Activated naive CD8-positive, alpha-beta T cell treated with anti-CD3 and anti-CD28 coated beads, Interleukin-2, amount 50 U/mL, for 24 hours (primary cell): ENCODE measurements at regions not wholly inside any gene's neighbourhood (a gene's known extent, or its start where the extent isn't known, plus 50 kb on each side); places are given as distances from the start of the nearest gene placed in this dataset.
"Not testable (repeated sequence)": the region's sequence is repeated elsewhere in the genome, so short reads cannot be mapped to it uniquely, and the experiment has no call there.

ENCODE experiments used
- ATAC-seq: fragments of 150-1000 bp; cut with Tn5 transposase; one replicate; pipeline ENCODE4 v1.10.0; 2021
- DNase-seq: peaks from one replicate; pipeline ENCODE4 v3.0.0; 2021
- H3K27ac Mint-ChIP-seq: one replicate; pipeline ENCODE4 v1.8.0; 2021; ENCODE audit warnings: mild to moderate bottlenecking, mixed read lengths
- H3K27me3 Mint-ChIP-seq: one replicate; pipeline ENCODE4 v1.8.0; 2021; ENCODE audit warnings: mixed read lengths
- H3K36me3 Mint-ChIP-seq: one replicate; pipeline ENCODE4 v1.8.0; 2021; ENCODE audit warnings: low read depth, mixed read lengths
- H3K4me1 Mint-ChIP-seq: one replicate; pipeline ENCODE4 v1.8.0; 2021; ENCODE audit warnings: mixed read lengths
- H3K4me3 Mint-ChIP-seq: one replicate; pipeline ENCODE4 v1.8.0; 2021; ENCODE audit warnings: mild to moderate bottlenecking, moderate library complexity, mixed read lengths
- H3K9me3 Mint-ChIP-seq: one replicate; pipeline ENCODE4 v1.8.0; 2021; ENCODE audit warnings: mixed read lengths

DNA sequence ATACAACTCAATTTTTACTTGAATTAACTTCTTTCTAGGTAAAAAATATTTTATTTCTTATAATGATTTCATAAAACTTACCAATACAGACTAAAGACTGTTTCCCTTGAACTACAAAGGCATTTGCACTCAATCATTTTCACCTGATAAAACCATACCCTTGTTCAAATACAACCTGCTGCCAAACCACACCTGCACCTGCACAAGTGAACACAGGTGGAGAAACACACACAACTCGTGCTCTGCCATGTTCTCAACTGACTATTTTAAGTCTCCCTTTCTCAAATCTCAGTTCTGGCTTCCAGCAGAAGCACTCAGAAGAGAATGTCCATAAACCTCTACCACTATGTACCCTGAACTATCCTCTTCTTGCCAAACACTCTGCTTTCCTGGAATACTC lies 1892.1 kb downstream of the MAT2B start:
- DNase-seq = no peak
- no peak overlapping the region for H3K4me3 Mint-ChIP-seq
- no peaks in the 10 kb centered on the region for H3K4me1 Mint-ChIP-seq
- no peak overlapping the region for H3K27ac Mint-ChIP-seq
- ATAC-seq = no peak
- no peaks in the 10 kb centered on the region for H3K36me3 Mint-ChIP-seq
- no peaks in the 10 kb centered on the region for H3K27me3 Mint-ChIP-seq
- peaks cover 3% of the 10 kb centered on the region for H3K9me3 Mint-ChIP-seq

DNA sequence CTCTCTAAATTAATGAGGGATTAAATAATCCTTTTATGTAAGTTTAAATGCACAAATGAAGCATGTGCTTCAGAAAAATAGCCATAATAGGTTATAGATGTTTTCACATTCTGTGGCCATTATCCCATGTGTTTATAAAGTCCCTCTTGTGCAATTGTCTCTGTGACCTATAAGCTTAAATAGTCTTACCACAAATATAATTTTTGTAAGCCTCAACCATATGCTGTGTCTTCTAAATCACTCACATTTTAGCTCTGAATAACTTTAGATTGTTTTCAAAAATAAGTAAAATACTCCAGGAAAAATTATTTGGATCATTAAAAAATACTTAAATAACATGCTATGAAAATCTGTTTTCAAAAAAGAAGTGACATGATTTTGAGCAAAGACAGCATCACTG lies 1894.7 kb downstream of the MAT2B start:
- no peak overlapping the region for H3K4me3 Mint-ChIP-seq
- ATAC-seq (no peak), DNase-seq (no peak)
- no peaks in the 10 kb centered on the region for H3K4me1 Mint-ChIP-seq
- no peaks in the 10 kb centered on the region for H3K36me3 Mint-ChIP-seq
- H3K27me3 Mint-ChIP-seq = no peaks in the 10 kb centered on the region
- peaks cover 3% of the 10 kb centered on the region for H3K9me3 Mint-ChIP-seq
- H3K27ac Mint-ChIP-seq = no peak overlapping the region

DNA sequence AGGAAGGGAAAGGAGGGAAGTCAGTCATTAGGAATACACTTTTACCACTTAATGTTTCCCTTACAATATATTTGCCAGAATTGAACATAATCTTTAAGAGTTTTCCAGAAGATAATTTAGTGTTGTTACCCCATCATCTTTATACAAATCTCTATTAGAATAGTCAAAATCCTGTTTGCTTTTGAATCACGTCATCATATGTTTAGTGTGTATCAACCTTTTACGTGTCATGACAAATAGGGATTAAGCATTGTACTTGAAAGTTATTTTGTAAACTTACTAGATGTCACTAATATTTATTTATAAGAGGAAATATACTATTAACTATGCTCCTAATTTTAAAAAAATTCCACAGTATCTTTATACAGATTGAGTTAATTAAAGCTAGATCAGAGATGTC lies 1899.5 kb downstream of the MAT2B start:
- Mint-ChIP-seq H3K36me3 (no peaks in the 10 kb centered on the region), H3K27ac (no peak overlapping the region), H3K4me1 (no peaks in the 10 kb centered on the region), H3K27me3 (no peaks in the 10 kb centered on the region), H3K9me3 (peaks cover 8% of the 10 kb centered on the region), H3K4me3 (no peak overlapping the region)
- ATAC-seq (no peak), DNase-seq (no peak)

DNA sequence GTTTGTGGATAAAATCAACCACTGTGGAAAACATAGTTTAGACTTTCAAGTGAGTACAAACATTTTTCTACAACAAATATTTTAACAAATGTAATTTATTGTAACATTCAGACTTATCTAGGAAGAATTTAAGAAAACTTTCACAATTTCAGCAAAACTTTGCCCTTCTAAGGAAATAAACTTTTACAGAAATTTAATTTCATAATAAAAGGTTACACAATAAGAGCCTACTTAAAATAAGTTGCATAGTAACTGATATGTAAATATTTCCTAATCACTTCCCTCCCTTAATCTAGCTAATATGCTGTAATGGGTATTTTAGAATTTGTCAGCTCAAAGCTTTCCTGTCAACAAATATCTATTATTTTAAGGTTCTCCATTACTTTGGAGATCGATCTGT lies 1899.9 kb downstream of the MAT2B start:
- Mint-ChIP-seq H3K4me1 (no peaks in the 10 kb centered on the region), H3K36me3 (no peaks in the 10 kb centered on the region), H3K9me3 (peaks cover 8% of the 10 kb centered on the region), H3K4me3 (no peak overlapping the region), H3K27ac (no peak overlapping the region), H3K27me3 (no peaks in the 10 kb centered on the region)
- no peak for DNase-seq
- ATAC-seq = no peak

DNA sequence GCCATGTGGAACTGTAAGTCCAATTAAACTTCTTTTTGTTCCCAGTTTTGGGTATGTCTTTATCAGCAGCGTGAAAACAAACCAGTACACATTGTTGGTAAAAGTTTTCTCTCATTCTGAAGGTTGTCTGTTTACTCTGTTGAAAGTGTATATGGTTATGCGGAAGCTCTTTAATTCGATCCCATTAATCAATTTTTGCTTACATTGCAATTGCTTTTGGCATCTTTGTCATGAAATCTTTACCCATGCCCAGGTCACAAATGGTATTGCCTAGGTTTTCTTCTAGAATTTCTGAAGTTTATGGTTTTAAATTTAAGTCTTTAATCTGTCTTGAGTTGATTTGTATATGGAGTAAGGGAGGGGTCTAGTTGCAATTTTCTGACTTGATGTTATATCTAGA lies 1901.9 kb downstream of the MAT2B start:
- Mint-ChIP-seq H3K36me3 (no peaks in the 10 kb centered on the region), H3K27me3 (no peaks in the 10 kb centered on the region), H3K9me3 (peaks cover 13% of the 10 kb centered on the region), H3K4me1 (no peaks in the 10 kb centered on the region), H3K27ac (no peak overlapping the region), H3K4me3 (no peak overlapping the region)
- DNase-seq (no peak), ATAC-seq (no peak)

DNA sequence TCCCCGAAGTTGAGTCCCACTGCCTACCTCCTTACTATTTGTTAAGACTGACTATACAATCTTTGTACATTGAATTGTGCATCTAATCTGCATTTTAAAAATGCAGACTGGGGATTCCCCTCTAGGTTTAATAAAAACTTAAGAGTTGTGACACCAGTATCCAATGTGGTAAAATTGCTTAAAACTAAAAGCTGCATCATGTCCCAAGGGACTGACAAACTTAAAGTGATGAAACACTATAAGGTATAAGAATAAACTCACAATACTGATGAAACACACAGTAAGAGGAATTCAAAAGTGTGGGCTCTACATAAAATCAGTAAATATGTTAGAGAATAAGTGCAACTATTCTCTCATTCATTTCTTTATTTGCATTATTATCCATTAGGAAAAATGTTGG lies 1905.1 kb downstream of the MAT2B start:
- no peak overlapping the region for H3K27ac Mint-ChIP-seq
- DNase-seq = no peak
- H3K4me1 Mint-ChIP-seq = no peaks in the 10 kb centered on the region
- ATAC-seq = no peak
- H3K9me3 Mint-ChIP-seq = peaks cover 17% of the 10 kb centered on the region
- no peaks in the 10 kb centered on the region for H3K36me3 Mint-ChIP-seq
- H3K4me3 Mint-ChIP-seq = no peak overlapping the region
- no peaks in the 10 kb centered on the region for H3K27me3 Mint-ChIP-seq

DNA sequence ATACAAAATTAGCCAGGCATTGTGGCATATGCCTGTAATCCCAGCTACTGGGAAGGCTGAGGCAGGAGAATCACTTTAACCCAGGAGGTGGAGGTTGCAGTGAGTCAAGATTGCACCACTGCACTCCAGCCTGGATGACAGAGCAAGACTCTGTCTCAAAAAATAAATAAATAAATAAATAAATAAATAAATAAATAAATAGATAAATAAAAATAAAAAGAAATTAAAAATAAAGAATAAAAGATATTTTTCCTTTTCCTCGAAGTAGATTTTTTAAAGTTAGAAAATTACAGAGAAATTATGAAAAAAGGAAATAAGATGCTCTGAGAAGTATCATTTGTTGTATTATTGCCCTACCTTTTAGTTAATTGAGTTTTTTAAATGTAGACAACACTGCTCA lies 1906.1 kb downstream of the MAT2B start:
- H3K4me1 Mint-ChIP-seq, H3K4me3 Mint-ChIP-seq, DNase-seq, ATAC-seq, H3K36me3 Mint-ChIP-seq, H3K27me3 Mint-ChIP-seq, H3K27ac Mint-ChIP-seq: not testable (repeated sequence)
- peaks cover 12% of the 10 kb centered on the region for H3K9me3 Mint-ChIP-seq

DNA sequence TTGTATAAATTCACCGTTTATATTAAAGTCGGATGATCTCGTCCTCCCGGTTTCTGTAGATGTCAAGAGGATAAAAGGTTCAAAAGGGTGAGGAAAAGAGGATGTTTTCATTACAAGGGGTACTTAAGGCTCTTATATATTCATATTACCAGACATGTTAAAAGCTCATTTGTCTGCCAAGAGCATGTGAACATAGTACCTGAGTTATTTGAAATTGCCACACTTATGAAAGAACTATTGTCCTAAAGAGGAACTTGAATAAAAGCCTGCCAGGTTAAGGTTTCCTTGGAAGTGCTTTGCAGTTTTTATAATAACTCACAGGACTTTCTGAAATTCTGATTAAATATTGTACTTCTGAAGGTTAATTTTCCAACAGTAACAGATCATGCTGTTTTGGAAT lies 1915.1 kb downstream of the MAT2B start:
- Mint-ChIP-seq H3K4me1 (no peaks in the 10 kb centered on the region), H3K27me3 (no peaks in the 10 kb centered on the region), H3K9me3 (peaks cover 7% of the 10 kb centered on the region), H3K27ac (no peak overlapping the region), H3K36me3 (no peaks in the 10 kb centered on the region), H3K4me3 (no peak overlapping the region)
- ATAC-seq = no peak
- no peak for DNase-seq

DNA sequence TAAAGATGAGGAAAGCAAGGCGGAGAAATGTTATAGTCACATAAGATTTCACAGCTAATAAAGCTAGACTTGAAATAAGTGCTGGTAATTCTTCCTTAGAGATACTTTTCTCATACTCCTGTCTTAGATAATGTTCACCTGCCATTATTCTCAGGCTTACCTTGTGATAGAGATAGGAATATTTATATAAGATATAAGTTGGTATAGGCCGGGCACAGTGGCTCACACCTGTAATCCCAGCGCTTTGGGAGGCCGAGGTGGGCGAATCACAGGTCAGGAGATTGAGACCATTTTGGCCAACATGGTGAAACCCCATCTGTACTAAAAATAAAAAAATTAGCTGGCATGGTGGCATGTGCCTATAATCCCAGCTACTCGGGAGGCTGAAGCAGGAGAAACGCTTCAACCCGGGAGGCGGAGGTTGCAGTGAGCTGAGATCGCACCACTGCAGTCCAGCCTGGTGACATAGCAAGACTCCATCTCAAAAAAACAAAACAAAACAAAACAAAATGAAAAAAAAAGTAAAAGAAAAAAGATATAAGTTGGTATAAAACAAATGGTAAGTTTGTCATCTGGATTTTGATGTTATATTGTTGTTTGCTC lies 1918.4 kb downstream of the MAT2B start:
- no peaks in the 10 kb centered on the region for H3K36me3 Mint-ChIP-seq
- H3K4me3 Mint-ChIP-seq = no peak overlapping the region
- H3K9me3 Mint-ChIP-seq = peaks cover 5% of the 10 kb centered on the region
- no peak overlapping the region for H3K27ac Mint-ChIP-seq
- H3K27me3 Mint-ChIP-seq = no peaks in the 10 kb centered on the region
- DNase-seq = no peak
- no peak for ATAC-seq
- no peaks in the 10 kb centered on the region for H3K4me1 Mint-ChIP-seq

DNA sequence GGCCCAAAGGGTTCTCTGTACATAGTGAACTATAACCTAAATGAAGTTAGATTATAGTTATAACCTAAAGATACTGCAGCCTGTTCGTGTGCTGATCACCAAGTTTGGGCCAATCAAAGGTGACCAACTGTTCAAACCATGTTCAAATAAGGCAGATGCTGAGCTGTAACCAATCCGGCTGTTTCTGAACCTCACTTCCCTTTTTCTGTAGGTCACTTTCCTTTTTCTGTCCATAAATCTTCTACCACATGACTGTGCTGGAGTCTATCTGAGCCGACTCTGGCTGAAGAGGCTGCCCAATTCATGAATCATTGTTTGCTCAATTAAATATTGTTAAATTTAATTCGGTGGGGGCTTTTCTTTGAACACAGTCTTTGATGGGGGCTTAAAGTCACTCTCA lies 1920.2 kb downstream of the MAT2B start:
- no peak overlapping the region for H3K27ac Mint-ChIP-seq
- no peak overlapping the region for H3K4me3 Mint-ChIP-seq
- no peaks in the 10 kb centered on the region for H3K27me3 Mint-ChIP-seq
- H3K36me3 Mint-ChIP-seq = no peaks in the 10 kb centered on the region
- no peak for ATAC-seq
- no peak for DNase-seq
- H3K9me3 Mint-ChIP-seq = peaks cover 5% of the 10 kb centered on the region
- H3K4me1 Mint-ChIP-seq = no peaks in the 10 kb centered on the region

DNA sequence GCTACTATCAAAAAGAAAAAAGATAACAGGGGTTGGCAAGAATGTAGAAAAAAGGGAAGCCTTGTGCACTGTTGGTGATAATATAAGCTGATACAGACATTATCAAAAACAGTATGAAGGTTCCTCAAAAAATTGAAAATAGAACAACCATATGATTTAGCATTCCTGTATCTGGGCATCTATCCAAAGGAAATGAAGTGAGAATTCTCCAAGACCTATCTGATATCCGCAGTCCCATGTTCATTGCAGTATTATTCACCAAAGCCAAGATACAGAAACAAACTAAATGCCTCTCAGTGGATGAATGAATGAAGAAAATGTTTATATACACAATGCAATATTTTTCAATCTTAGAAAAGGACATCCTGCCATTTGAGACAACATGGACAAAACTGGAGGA lies 1943.3 kb downstream of the MAT2B start:
- ATAC-seq (no peak), DNase-seq (no peak)
- no peak overlapping the region for H3K4me3 Mint-ChIP-seq
- H3K36me3 Mint-ChIP-seq = no peaks in the 10 kb centered on the region
- no peaks in the 10 kb centered on the region for H3K4me1 Mint-ChIP-seq
- H3K27me3 Mint-ChIP-seq = no peaks in the 10 kb centered on the region
- no peak overlapping the region for H3K27ac Mint-ChIP-seq
- peaks cover 17% of the 10 kb centered on the region for H3K9me3 Mint-ChIP-seq

DNA sequence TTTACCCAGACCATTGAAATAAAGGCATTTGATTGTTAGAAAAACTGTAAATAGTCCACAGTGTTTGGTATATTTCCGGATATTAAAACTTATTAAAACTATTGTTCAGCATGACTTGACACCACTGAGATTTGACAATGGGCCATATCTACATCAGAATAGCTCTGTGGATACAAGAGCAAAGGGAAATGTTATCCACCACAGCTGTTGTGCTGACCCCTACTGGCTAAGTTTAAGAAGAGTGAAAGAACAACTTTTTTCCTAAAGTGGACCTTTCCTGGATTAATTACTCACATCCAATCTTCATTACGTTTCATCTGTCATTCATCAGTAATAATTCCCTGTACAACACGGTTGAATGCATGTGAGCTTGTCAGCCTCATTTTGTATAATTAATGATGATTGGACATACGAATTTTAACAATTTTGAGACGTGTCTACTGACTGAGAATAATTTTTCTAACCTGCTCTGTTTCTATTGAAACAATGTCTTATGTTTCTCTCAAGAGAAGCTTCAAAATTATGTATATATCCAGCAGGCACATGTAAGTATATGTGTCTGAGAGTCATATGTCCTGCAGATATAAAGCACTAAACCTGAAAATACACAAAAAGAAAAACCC lies 1952.6 kb downstream of the MAT2B start:
- Mint-ChIP-seq H3K4me1 (no peaks in the 10 kb centered on the region), H3K27me3 (no peaks in the 10 kb centered on the region), H3K36me3 (no peaks in the 10 kb centered on the region), H3K27ac (no peak overlapping the region), H3K9me3 (no peaks in the 10 kb centered on the region), H3K4me3 (no peak overlapping the region)
- DNase-seq = no peak
- no peak for ATAC-seq

DNA sequence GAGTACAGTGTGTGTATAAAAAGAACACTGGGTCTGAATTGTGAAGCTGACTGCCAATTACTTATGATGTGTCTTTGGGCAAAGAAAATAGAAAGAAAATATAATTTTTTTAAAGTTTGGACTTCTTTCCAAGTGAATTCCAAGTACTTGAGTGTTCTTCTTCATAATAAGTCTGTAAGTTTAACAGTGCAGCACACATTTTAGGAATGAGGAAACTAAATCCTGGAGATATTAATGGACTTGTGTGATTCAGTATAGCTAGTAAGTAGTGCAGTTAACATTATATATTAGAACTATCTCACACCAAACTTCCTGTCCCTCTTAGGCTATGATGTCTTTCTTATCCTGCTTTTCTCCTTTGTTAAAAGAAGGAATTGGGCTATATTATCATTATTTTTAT lies 1953.8 kb downstream of the MAT2B start:
- DNase-seq (no peak), ATAC-seq (no peak)
- H3K27ac Mint-ChIP-seq = no peak overlapping the region
- H3K9me3 Mint-ChIP-seq = no peaks in the 10 kb centered on the region
- no peaks in the 10 kb centered on the region for H3K36me3 Mint-ChIP-seq
- no peaks in the 10 kb centered on the region for H3K27me3 Mint-ChIP-seq
- H3K4me1 Mint-ChIP-seq = no peaks in the 10 kb centered on the region
- H3K4me3 Mint-ChIP-seq = no peak overlapping the region

DNA sequence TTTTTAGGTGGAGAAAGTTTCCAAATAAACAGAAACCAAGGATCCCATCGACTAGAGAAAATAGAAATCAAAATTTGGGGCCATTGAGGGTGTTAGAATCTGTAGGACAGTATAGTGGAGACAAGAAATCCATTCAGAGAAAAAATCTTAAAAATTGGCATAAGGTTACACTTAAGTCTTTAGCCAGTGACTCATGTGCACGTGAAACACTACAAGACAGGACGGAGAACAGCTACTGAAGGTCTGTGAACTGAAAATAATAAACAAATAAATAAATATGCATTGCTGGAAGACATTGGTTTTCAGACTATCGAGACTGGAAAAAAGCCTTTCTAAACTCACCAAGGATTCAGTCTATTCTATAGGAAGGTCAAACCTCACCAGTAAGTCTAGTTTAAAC lies 1955.5 kb downstream of the MAT2B start:
- no peaks in the 10 kb centered on the region for H3K27me3 Mint-ChIP-seq
- ATAC-seq = no peak
- no peaks in the 10 kb centered on the region for H3K9me3 Mint-ChIP-seq
- no peaks in the 10 kb centered on the region for H3K36me3 Mint-ChIP-seq
- no peaks in the 10 kb centered on the region for H3K4me1 Mint-ChIP-seq
- no peak overlapping the region for H3K27ac Mint-ChIP-seq
- no peak for DNase-seq
- H3K4me3 Mint-ChIP-seq = no peak overlapping the region

DNA sequence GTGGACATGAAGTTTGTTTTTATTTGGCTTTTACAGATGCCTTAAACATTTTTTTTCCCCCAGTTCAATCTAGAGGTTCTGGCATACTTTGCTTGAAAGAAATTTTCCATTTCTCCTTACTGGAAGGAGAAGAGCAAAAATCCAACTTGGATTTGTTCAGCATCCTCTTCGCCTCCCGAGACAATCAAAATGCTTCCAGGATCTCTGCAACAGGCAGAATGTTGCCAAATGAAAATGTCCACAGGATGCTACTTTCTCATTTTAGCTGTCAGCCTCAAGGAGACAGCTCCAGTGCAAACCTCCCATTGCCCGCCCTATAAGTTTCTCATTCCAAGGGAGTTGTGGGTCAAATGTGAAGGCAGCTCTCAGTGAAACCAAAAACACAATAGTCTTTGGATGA lies 1972.1 kb downstream of the MAT2B start:
- peaks cover 5% of the 10 kb centered on the region for H3K9me3 Mint-ChIP-seq
- no peak overlapping the region for H3K27ac Mint-ChIP-seq
- H3K27me3 Mint-ChIP-seq = no peaks in the 10 kb centered on the region
- DNase-seq = no peak
- ATAC-seq = no peak
- no peak overlapping the region for H3K4me3 Mint-ChIP-seq
- H3K36me3 Mint-ChIP-seq = no peaks in the 10 kb centered on the region
- H3K4me1 Mint-ChIP-seq = no peaks in the 10 kb centered on the region

DNA sequence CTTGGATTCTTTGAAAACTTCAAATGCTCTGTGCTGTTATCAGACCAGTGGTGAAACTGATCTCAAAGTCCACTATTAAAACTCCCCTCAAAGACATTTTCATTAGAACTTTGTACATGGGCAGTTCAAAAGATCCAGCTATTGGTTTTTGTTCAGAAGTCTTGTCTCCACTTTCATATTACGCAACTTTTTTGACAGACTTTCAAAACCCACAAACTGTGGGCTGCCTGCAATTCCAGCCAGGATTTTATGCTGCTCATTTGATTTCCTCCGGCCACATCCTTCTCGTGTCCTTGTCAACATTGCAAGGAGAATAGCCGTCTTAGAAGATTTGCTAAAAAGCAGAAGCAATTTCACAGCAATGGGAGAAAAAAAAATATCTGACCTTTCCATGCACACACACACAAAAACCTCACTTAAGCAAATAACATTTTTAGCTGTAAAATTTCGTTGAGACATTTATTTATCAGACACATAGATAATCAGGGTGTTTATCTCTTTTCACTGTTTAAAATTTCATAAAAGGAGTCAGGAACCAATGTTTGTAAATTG lies 1990.5 kb downstream of the MAT2B start:
- Mint-ChIP-seq H3K36me3 (no peaks in the 10 kb centered on the region), H3K27me3 (no peaks in the 10 kb centered on the region), H3K4me1 (no peaks in the 10 kb centered on the region), H3K27ac (no peak overlapping the region), H3K9me3 (peaks cover 7% of the 10 kb centered on the region), H3K4me3 (no peak overlapping the region)
- ATAC-seq (no peak), DNase-seq (no peak)
